Mesenchymal stem cell (in vitro differentiated cells and primary cell): ENCODE measurements at regions not wholly inside any gene's neighbourhood (a gene's known extent, or its start where the extent isn't known, plus 50 kb on each side); places are given as distances from the start of the nearest gene placed in this dataset.

ENCODE experiments used
- DNase-seq: peaks from one replicate; pipeline ENCODE4 v3.0.0-alpha.2; 2013
- H2AFZ ChIP-seq: one replicate; pipeline ENCODE4 v1.6.1; 2013; ENCODE audit warnings: low read depth, mild to moderate bottlenecking, control low read depth, inconsistent platforms, low read length, moderate library complexity
- H2AK5ac ChIP-seq: 2 replicates; pipeline ENCODE4 v1.6.1; 2013; ENCODE audit warnings: low read length, moderate library complexity, mild to moderate bottlenecking, inconsistent platforms; ENCODE audit not compliant: severe bottlenecking
- H2BK120ac ChIP-seq: one replicate; pipeline ENCODE4 v1.6.1; 2013; ENCODE audit warnings: low read depth, mild to moderate bottlenecking, inconsistent platforms, low read length, moderate library complexity
- H2BK12ac ChIP-seq, 2 experiments: one replicate each; pipeline ENCODE4 v1.6.1; 2013; ENCODE audit warnings: inconsistent platforms in 2 of 2, low read length in 2 of 2, mild to moderate bottlenecking in 2 of 2, moderate library complexity in 2 of 2, control low read depth in 1 of 2
- H2BK15ac ChIP-seq: one replicate; pipeline ENCODE4 v1.6.1; 2013; ENCODE audit warnings: mild to moderate bottlenecking, low read depth, inconsistent platforms; ENCODE audit not compliant: poor library complexity, severe bottlenecking
- H2BK5ac ChIP-seq: 2 replicates; pipeline ENCODE4 v1.6.1; 2013; ENCODE audit warnings: low read depth, mild to moderate bottlenecking, low read length, control low read depth, inconsistent platforms; ENCODE audit not compliant: poor library complexity, severe bottlenecking
- H3K14ac ChIP-seq, 2 experiments: one replicate each; pipeline ENCODE4 v1.6.1; 2013; ENCODE audit warnings: inconsistent platforms in 2 of 2, low read length in 2 of 2, control low read depth in 1 of 2, mild to moderate bottlenecking in 1 of 2, moderate library complexity in 1 of 2
- H3K18ac ChIP-seq, 2 experiments: one replicate each; pipeline ENCODE4 v1.6.1; 2013; ENCODE audit warnings: inconsistent platforms in 2 of 2, low read length in 2 of 2, control low read depth in 1 of 2, low read depth in 1 of 2, mild to moderate bottlenecking in 1 of 2
- H3K23ac ChIP-seq, 2 experiments: one replicate each; pipeline ENCODE4 v1.6.1; 2013; ENCODE audit warnings: inconsistent platforms in 2 of 2, low read length in 2 of 2, mild to moderate bottlenecking in 2 of 2, moderate library complexity in 2 of 2, control low read depth in 1 of 2
- H3K27ac ChIP-seq: 2 replicates; pipeline ENCODE4 v1.5.1; 2013; ENCODE audit warnings: mild to moderate bottlenecking, moderate library complexity, low read length, control low read depth, inconsistent platforms; ENCODE audit not compliant: poor library complexity, severe bottlenecking
- H3K27me3 ChIP-seq, 2 experiments: 2 replicates each; pipeline versions ENCODE4 v1.6.1 to v1.7.0; 2013; ENCODE audit warnings: low read length in 2 of 2, mild to moderate bottlenecking in 2 of 2, moderate library complexity in 2 of 2, control low read depth in 1 of 2, inconsistent platforms in 1 of 2; ENCODE audit not compliant: control insufficient read depth in 1 of 2, insufficient read depth in 1 of 2
- H3K36me3 ChIP-seq, 2 experiments: 2 replicates each; pipeline versions ENCODE4 v1.6.1 to v1.7.0; 2013; ENCODE audit warnings: low read length in 2 of 2, control low read depth in 1 of 2, inconsistent platforms in 1 of 2, low read depth in 1 of 2, mild to moderate bottlenecking in 1 of 2; ENCODE audit not compliant: insufficient read depth in 2 of 2, control insufficient read depth in 1 of 2
- H3K4ac ChIP-seq, 2 experiments: one replicate each; pipeline ENCODE4 v1.6.1; 2013; ENCODE audit warnings: inconsistent platforms in 2 of 2, low read length in 2 of 2, mild to moderate bottlenecking in 2 of 2, moderate library complexity in 2 of 2, control low read depth in 1 of 2, low read depth in 1 of 2
- H3K4me1 ChIP-seq: 2 replicates; pipeline ENCODE4 v1.6.1; 2013; ENCODE audit warnings: low read depth, low read length, control low read depth; ENCODE audit not compliant: control insufficient read depth, insufficient read depth
- H3K4me2 ChIP-seq: 2 replicates; pipeline ENCODE4 v1.6.1; 2013; ENCODE audit warnings: low read length, mild to moderate bottlenecking, inconsistent platforms; ENCODE audit not compliant: poor library complexity, severe bottlenecking
- H3K4me3 ChIP-seq, 2 experiments: 2 replicates each; pipeline versions ENCODE4 v1.5.1 to v1.7.0; 2013; ENCODE audit warnings: low read length in 2 of 2, mild to moderate bottlenecking in 2 of 2, control low read depth in 1 of 2, low read depth in 1 of 2; ENCODE audit not compliant: insufficient read depth in 1 of 2
- H3K79me1 ChIP-seq: replicated peaks from 2 replicates; pipeline ENCODE4 v1.6.1; 2013; ENCODE audit warnings: mild to moderate bottlenecking, control low read depth, low read length, inconsistent platforms; ENCODE audit not compliant: poor library complexity, severe bottlenecking
- H3K9ac ChIP-seq: 2 replicates; pipeline ENCODE4 v1.7.0; 2013; ENCODE audit warnings: mild to moderate bottlenecking, low read length, moderate library complexity
- H3K9me3 ChIP-seq: 2 replicates; pipeline ENCODE4 v1.7.0; 2013; ENCODE audit warnings: mild to moderate bottlenecking, low read length; ENCODE audit not compliant: control insufficient read depth
- H4K8ac ChIP-seq: one replicate; pipeline ENCODE4 v1.6.1; 2013; ENCODE audit warnings: inconsistent platforms, mild to moderate bottlenecking, low read length, moderate library complexity
- H4K91ac ChIP-seq: one replicate; pipeline ENCODE4 v1.6.1; 2013; ENCODE audit warnings: mild to moderate bottlenecking, low read length, inconsistent platforms
- WGBS: methylation state at CpG from one replicate; pipeline ENCODE4 v1.1.7; 2013; ENCODE audit warnings: mixed read lengths; 5-methylcytosine and 5-hydroxymethylcytosine counted together

DNA sequence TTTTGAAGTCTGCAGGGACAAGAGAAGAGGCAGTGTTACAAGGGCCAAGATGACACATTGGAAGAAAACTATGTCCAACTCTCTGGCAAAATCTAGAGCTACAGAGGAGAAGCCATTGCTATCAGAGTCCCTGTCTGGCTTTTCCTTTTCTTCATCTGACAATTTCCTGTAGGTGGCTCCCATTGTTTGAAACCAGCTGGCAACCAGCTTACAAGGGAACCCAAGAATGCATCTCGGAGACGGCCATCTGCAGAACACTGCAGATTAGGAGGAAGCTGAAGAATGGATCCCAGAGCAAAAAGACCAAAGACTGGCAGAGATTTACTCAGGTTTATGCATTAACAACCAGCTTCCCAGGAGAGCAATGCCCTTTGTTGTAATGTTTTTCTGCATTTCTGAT is 216.2 kb upstream of the CTSO start:
- no peak overlapping the region for H2AFZ ChIP-seq

DNA sequence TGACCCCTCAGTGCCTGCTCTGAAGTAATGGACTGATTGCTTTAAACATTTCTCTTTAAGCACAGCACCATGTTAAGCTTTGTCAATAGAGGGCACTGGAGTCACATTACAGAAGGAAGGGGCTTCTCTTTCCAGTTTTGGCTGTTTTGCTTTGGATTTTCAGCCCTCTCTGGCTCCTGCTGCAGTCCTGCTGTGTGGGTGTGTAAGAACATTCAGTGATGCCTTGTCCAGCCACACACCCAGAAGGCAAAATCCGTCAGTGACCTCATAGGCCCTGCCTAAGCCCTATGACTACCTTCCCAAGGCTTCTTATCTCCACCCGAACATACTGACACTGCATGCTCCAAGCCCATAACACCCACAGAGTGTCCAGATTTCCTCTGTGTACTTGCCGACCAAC is 215.3 kb upstream of the CTSO start:
- no peaks in the 10 kb centered on the region for H3K9me3 ChIP-seq
- peak overlapping the region; percentile 9 to 89 for H3K4ac ChIP-seq
- 38% methylated on average over 3 of the region's 3 CpGs for WGBS
- peak; percentile 68 for DNase-seq
- no peak overlapping the region for H3K4me3 ChIP-seq
- H2BK120ac ChIP-seq, result no peak overlapping the region
- H3K4me2 ChIP-seq, result no peak overlapping the region
- no peak overlapping the region for H3K14ac ChIP-seq
- H3K79me1 ChIP-seq, result no peaks in the 10 kb centered on the region
- H3K23ac ChIP-seq, result no peak overlapping the region
- H3K9ac ChIP-seq, result peak overlapping the region; percentile 56
- peak overlapping the region; percentile 27 for H4K8ac ChIP-seq
- peak overlapping the region; percentile 21 for H2BK15ac ChIP-seq
- peak overlapping the region; percentile 12 to 96 for H2BK12ac ChIP-seq
- H2BK5ac ChIP-seq, result no peak overlapping the region
- H3K36me3 ChIP-seq, result no peaks in the 10 kb centered on the region
- H3K18ac ChIP-seq, result peak overlapping the region; percentile 61 to 71
- H2AK5ac ChIP-seq, result no peak overlapping the region
- H3K27ac ChIP-seq, result no peak overlapping the region
- H3K27me3 ChIP-seq, result no peaks in the 10 kb centered on the region
- peak overlapping the region; percentile 15 for H2AFZ ChIP-seq
- peaks cover 3% of the 10 kb centered on the region for H3K4me1 ChIP-seq
- H4K91ac ChIP-seq, result peak overlapping the region; percentile 70

More for the DNA sequence above, 216.2 kb upstream of the CTSO start:
- Histone ChIP-seq H2BK120ac (no peak overlapping the region), H3K23ac (no peak overlapping the region), H3K36me3 (no peaks in the 10 kb centered on the region), H4K8ac (no peak overlapping the region), H3K4me1 (peaks cover 3% of the 10 kb centered on the region), H3K27ac (no peak overlapping the region), H2BK5ac (no peak overlapping the region), H3K4ac (no peak overlapping the region), H3K27me3 (no peaks in the 10 kb centered on the region), H3K9ac (no peak overlapping the region), H3K4me3 (no peak overlapping the region), H4K91ac (no peak overlapping the region), H2AK5ac (no peak overlapping the region), H2BK15ac (no peak overlapping the region), H3K18ac (no peak overlapping the region), H3K4me2 (no peak overlapping the region), H3K9me3 (no peaks in the 10 kb centered on the region), H2BK12ac (no peak overlapping the region), H3K14ac (no peak overlapping the region), H3K79me1 (no peaks in the 10 kb centered on the region)
- WGBS, result 88% methylated on average over 2 of the region's 2 CpGs
- DNase-seq, result no peak

- Histone ChIP-seq H2BK120ac (no peak overlapping the region), H4K8ac (no peak overlapping the region), H3K4me1 (peaks cover 3% of the 10 kb centered on the region), H3K4me3 (no peak overlapping the region), H2AK5ac (no peak overlapping the region), H2BK12ac (no peak overlapping the region), H3K4me2 (no peak overlapping the region), H3K79me1 (no peaks in the 10 kb centered on the region), H4K91ac (no peak overlapping the region), H2BK5ac (no peak overlapping the region), H3K27me3 (no peaks in the 10 kb centered on the region), H3K18ac (peak overlapping the region in 1 of 2 experiments; percentile 41), H2BK15ac (no peak overlapping the region), H2AFZ (no peak overlapping the region), H3K36me3 (no peaks in the 10 kb centered on the region), H3K27ac (no peak overlapping the region), H3K4ac (peak overlapping the region in 1 of 2 experiments; percentile 41), H3K9me3 (no peaks in the 10 kb centered on the region), H3K9ac (peak overlapping the region; percentile 39), H3K14ac (no peak overlapping the region), H3K23ac (no peak overlapping the region)
- 75% methylated on average over 1 of the region's 1 CpG for WGBS
- no peak for DNase-seq
Observed at GRCh38 chr4:156168288-156168687, 214.6 kb upstream of the CTSO start.

- no peak overlapping the region for H3K27ac ChIP-seq
- H3K4me3 ChIP-seq, result no peak overlapping the region
- no peak overlapping the region for H4K91ac ChIP-seq
- no peak overlapping the region for H2BK15ac ChIP-seq
- no peaks in the 10 kb centered on the region for H3K9me3 ChIP-seq
- H2BK120ac ChIP-seq, result no peak overlapping the region
- H2AK5ac ChIP-seq, result no peak overlapping the region
- no peak for DNase-seq
- H3K4ac ChIP-seq, result no peak overlapping the region
- no peak overlapping the region for H2BK12ac ChIP-seq
- H3K9ac ChIP-seq, result no peak overlapping the region
- H3K4me2 ChIP-seq, result no peak overlapping the region
- no peaks in the 10 kb centered on the region for H3K4me1 ChIP-seq
- H3K23ac ChIP-seq, result no peak overlapping the region
- H2BK5ac ChIP-seq, result no peak overlapping the region
- no peaks in the 10 kb centered on the region for H3K27me3 ChIP-seq
- no peak overlapping the region for H2AFZ ChIP-seq
- H4K8ac ChIP-seq, result no peak overlapping the region
- H3K18ac ChIP-seq, result no peak overlapping the region
- H3K79me1 ChIP-seq, result no peaks in the 10 kb centered on the region
- H3K36me3 ChIP-seq, result no peaks in the 10 kb centered on the region
- no peak overlapping the region for H3K14ac ChIP-seq
Observed at GRCh38 chr4:156158747-156159146, 205.1 kb upstream of the CTSO start.
